ENCODE measurements at regions not wholly inside any gene's neighbourhood (a gene's known extent, or its start where the extent isn't known, plus 50 kb on each side); places are given as distances from the start of the nearest gene placed in this dataset.

- Mint-ChIP-seq H3K4me1 (ENCODE audit: low read depth, unreplicated experiment) (peaks cover 7% of the 10 kb centered on the region), H3K27ac (ENCODE audit: unreplicated experiment) (no peak overlapping the region), H3K4me3 (ENCODE audit: unreplicated experiment) (no peak overlapping the region), H3K9me3 (ENCODE audit: unreplicated experiment) (peaks cover 2% of the 10 kb centered on the region), H3K27me3 (ENCODE audit: unreplicated experiment) (no peaks in the 10 kb centered on the region), H3K36me3 (ENCODE audit: unreplicated experiment) (no peaks in the 10 kb centered on the region)
- DNase-seq, result no peak
- no peak for TF ChIP-seq CTCF (IDR thresholded peaks at IDR 0.05; ENCODE audit: partially characterized antibody, unreplicated experiment)
Measured at GRCh38 chr16:86044881-86045590, 146.1 kb downstream of the IRF8 start.

GRCh38 chr16:86045591-86045971 lies 146.6 kb downstream of the IRF8 start:
- TF ChIP-seq CTCF (IDR thresholded peaks at IDR 0.05; ENCODE audit: partially characterized antibody, unreplicated experiment), result no peak
- Mint-ChIP-seq H3K9me3 (ENCODE audit: unreplicated experiment) (peaks cover 2% of the 10 kb centered on the region), H3K27ac (ENCODE audit: unreplicated experiment) (no peak overlapping the region), H3K27me3 (ENCODE audit: unreplicated experiment) (no peaks in the 10 kb centered on the region), H3K4me1 (ENCODE audit: low read depth, unreplicated experiment) (peaks cover 10% of the 10 kb centered on the region), H3K4me3 (ENCODE audit: unreplicated experiment) (no peak overlapping the region), H3K36me3 (ENCODE audit: unreplicated experiment) (no peaks in the 10 kb centered on the region)
- no peak for DNase-seq

- peaks cover 4% of the 10 kb centered on the region for H3K9me3 Mint-ChIP-seq (ENCODE audit: unreplicated experiment)
- no peaks in the 10 kb centered on the region for H3K36me3 Mint-ChIP-seq (ENCODE audit: unreplicated experiment)
- H3K27me3 Mint-ChIP-seq (ENCODE audit: unreplicated experiment), result no peaks in the 10 kb centered on the region
- peaks cover 13% of the 10 kb centered on the region for H3K4me1 Mint-ChIP-seq (ENCODE audit: low read depth, unreplicated experiment)
- TF ChIP-seq CTCF (IDR thresholded peaks at IDR 0.05; ENCODE audit: partially characterized antibody, unreplicated experiment), result no peak
- H3K4me3 Mint-ChIP-seq (ENCODE audit: unreplicated experiment), result no peak overlapping the region
- no peak overlapping the region for H3K27ac Mint-ChIP-seq (ENCODE audit: unreplicated experiment)
- DNase-seq, result no peak
Measured at GRCh38 chr16:86046026-86046425, 147.1 kb downstream of the IRF8 start.

GRCh38 chr16:86046667-86047270 lies 147.8 kb downstream of the IRF8 start:
- peaks cover 13% of the 10 kb centered on the region for H3K4me1 Mint-ChIP-seq (ENCODE audit: low read depth, unreplicated experiment)
- no peaks in the 10 kb centered on the region for H3K36me3 Mint-ChIP-seq (ENCODE audit: unreplicated experiment)
- no peak overlapping the region for H3K4me3 Mint-ChIP-seq (ENCODE audit: unreplicated experiment)
- no peak for TF ChIP-seq CTCF (IDR thresholded peaks at IDR 0.05; ENCODE audit: partially characterized antibody, unreplicated experiment)
- no peaks in the 10 kb centered on the region for H3K27me3 Mint-ChIP-seq (ENCODE audit: unreplicated experiment)
- H3K27ac Mint-ChIP-seq (ENCODE audit: unreplicated experiment), result no peak overlapping the region
- H3K9me3 Mint-ChIP-seq (ENCODE audit: unreplicated experiment), result peaks cover 4% of the 10 kb centered on the region
- DNase-seq, result no peak

- Mint-ChIP-seq H3K27me3 (ENCODE audit: unreplicated experiment) (no peaks in the 10 kb centered on the region), H3K4me3 (ENCODE audit: unreplicated experiment) (no peak overlapping the region), H3K9me3 (ENCODE audit: unreplicated experiment) (peaks cover 4% of the 10 kb centered on the region), H3K4me1 (ENCODE audit: low read depth, unreplicated experiment) (peaks cover 21% of the 10 kb centered on the region), H3K27ac (ENCODE audit: unreplicated experiment) (no peak overlapping the region), H3K36me3 (ENCODE audit: unreplicated experiment) (no peaks in the 10 kb centered on the region)
- DNase-seq, result no peak
- TF ChIP-seq CTCF (IDR thresholded peaks at IDR 0.05; ENCODE audit: partially characterized antibody, unreplicated experiment), result no peak
Measured at GRCh38 chr16:86048221-86048620, 149.3 kb downstream of the IRF8 start.

All from glutamatergic neuron (in vitro differentiated cells).